ENCODE measurements at regions not wholly inside any gene's neighbourhood (a gene's known extent, or its start where the extent isn't known, plus 50 kb on each side); places are given as distances from the start of the nearest gene placed in this dataset.

DNA sequence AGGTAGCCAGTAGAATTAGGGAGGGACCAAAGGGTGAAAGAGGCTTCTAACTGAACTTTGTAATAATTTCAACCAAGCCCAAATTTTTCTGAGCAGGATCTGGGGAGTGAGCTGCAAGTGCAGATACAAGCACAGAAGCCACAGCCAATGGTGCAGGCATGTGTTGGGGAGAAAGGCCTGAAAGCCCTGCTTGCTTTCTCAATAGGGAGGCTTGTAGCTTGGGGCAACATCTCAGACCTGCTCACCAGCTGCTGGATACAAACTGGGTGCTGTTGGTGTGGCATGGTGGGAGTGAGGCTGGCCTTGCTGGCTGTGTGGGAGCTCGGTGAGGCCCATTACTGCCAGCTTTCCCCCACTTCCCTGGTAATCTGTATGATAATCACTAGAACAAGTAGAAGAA lies 688.5 kb upstream of the SEMA3D start (continued):
- TF ChIP-seq RFX5 (IDR thresholded peaks at IDR 0.05; ENCODE audit: borderline replicate concordance, low read depth, low read length) (no peak), SAP30 (IDR thresholded peaks at IDR 0.05; ENCODE audit: insufficient read depth, insufficient replicate concordance, low read length) (no peak), TAF1 (IDR thresholded peaks at IDR 0.05; ENCODE audit: low read depth, low read length) (no peak), POU5F1 (IDR thresholded peaks at IDR 0.05; ENCODE audit: low read depth, low read length) (no peak), YY1 (IDR thresholded peaks at IDR 0.05; ENCODE audit: low read depth, low read length) (no peak)

All from H1 (cell line).